Hepatic stellate cell (primary cell): ENCODE measurements at regions not wholly inside any gene's neighbourhood (a gene's known extent, or its start where the extent isn't known, plus 50 kb on each side); places are given as distances from the start of the nearest gene placed in this dataset.
"Not testable (repeated sequence)": the region's sequence is repeated elsewhere in the genome, so short reads cannot be mapped to it uniquely, and the experiment has no call there.

Source experiments
- DNase-seq: peaks from one replicate; pipeline ENCODE4 v3.0.0; 2011; ENCODE audit warnings: low spot score

- no peak for DNase-seq
These were observed 250.2 kb downstream of the RRAGC start for GRCh38 chr1:38609166-38610025.

- DNase-seq: peak; percentile 42
These were observed 251.2 kb downstream of the RRAGC start for GRCh38 chr1:38608202-38608864.

GRCh38 chr1:38607526-38607925 lies 252.0 kb downstream of the RRAGC start:
- no peak for DNase-seq

- DNase-seq: no peak
These were observed 254.5 kb downstream of the RRAGC start for GRCh38 chr1:38605063-38605462.

GRCh38 chr1:38603907-38604306 lies 255.7 kb downstream of the RRAGC start:
- DNase-seq: no peak

- no peak for DNase-seq
These were observed 258.7 kb downstream of the RRAGC start for GRCh38 chr1:38600905-38601304.

- no peak for DNase-seq
These were observed 259.3 kb downstream of the RRAGC start for GRCh38 chr1:38600286-38600685.

GRCh38 chr1:38598118-38598517 lies 261.5 kb downstream of the RRAGC start:
- no peak for DNase-seq

- DNase-seq: no peak
These were observed 270.5 kb downstream of the RRAGC start for GRCh38 chr1:38589036-38589435.

- no peak for DNase-seq
These were observed 271.8 kb downstream of the RRAGC start for GRCh38 chr1:38587766-38588165.

GRCh38 chr1:38586993-38587646 lies 272.5 kb downstream of the RRAGC start:
- peak; percentile 64 for DNase-seq

- no peak for DNase-seq
These were observed 273.6 kb downstream of the RRAGC start for GRCh38 chr1:38585971-38586370.

GRCh38 chr1:38585460-38585859 lies 274.1 kb downstream of the RRAGC start:
- DNase-seq: no peak

- DNase-seq: no peak
These were observed 274.9 kb downstream of the RRAGC start for GRCh38 chr1:38584448-38585355.

GRCh38 chr1:38583287-38583686 lies 276.3 kb downstream of the RRAGC start:
- not testable (repeated sequence) for DNase-seq

- DNase-seq: no peak
These were observed 278.2 kb downstream of the RRAGC start for GRCh38 chr1:38581396-38581795.

GRCh38 chr1:38580594-38580993 lies 279.0 kb downstream of the RRAGC start:
- DNase-seq: no peak

- no peak for DNase-seq
These were observed 280.5 kb downstream of the RRAGC start for GRCh38 chr1:38579056-38579455.

GRCh38 chr1:38578271-38578951 lies 281.2 kb downstream of the RRAGC start:
- no peak for DNase-seq

- no peak for DNase-seq
These were observed 281.7 kb downstream of the RRAGC start for GRCh38 chr1:38577937-38578270.

GRCh38 chr1:38577385-38577784 lies 282.2 kb downstream of the RRAGC start:
- DNase-seq: no peak
